ENCODE measurements at regions not wholly inside any gene's neighbourhood (a gene's known extent, or its start where the extent isn't known, plus 50 kb on each side); places are given as distances from the start of the nearest gene placed in this dataset.
A peak's percentile ranks its signal among the peaks of the same experiment; 100 is the strongest.
"Not testable (repeated sequence)": the region's sequence is repeated elsewhere in the genome, so short reads cannot be mapped to it uniquely, and the experiment has no call there.

GRCh38 chr1:196152086-196152485 is 456.2 kb downstream of the KCNT2 start:
- DNase-seq (no peak), ATAC-seq (ENCODE audit: insufficient read depth, low read depth) (no peak)
- no peaks in the 10 kb centered on the region for H3K79me2 ChIP-seq (ENCODE audit: insufficient read depth, low read length)
- no peak overlapping the region for H3K4me3 ChIP-seq (ENCODE audit: low read depth in 1 of 2, low read length in 2 of 2)
- H3K36me3 ChIP-seq (ENCODE audit: insufficient read depth, low read length): no peaks in the 10 kb centered on the region
- no peak overlapping the region for H3K4me2 ChIP-seq (ENCODE audit: insufficient read depth, low read length)
- no peaks in the 10 kb centered on the region for H3K9me3 ChIP-seq (ENCODE audit: insufficient read depth, low read length, severe bottlenecking)
- H3K27me3 ChIP-seq (ENCODE audit: insufficient read depth, low read length, poor library complexity): no peaks in the 10 kb centered on the region
- no peaks in the 10 kb centered on the region for H3K4me1 ChIP-seq (ENCODE audit: insufficient read depth, low read length)
- H4K20me1 ChIP-seq (ENCODE audit: insufficient read depth, low read length): no peaks in the 10 kb centered on the region
- no peak overlapping the region for H2AFZ ChIP-seq (ENCODE audit: low read depth, low read length)
- no peak overlapping the region for H3K9ac ChIP-seq (ENCODE audit: low read depth, low read length)
- TF ChIP-seq CTCF (IDR thresholded peaks at IDR 0.05; ENCODE audit: borderline replicate concordance, extremely low read depth, low read length, poor library complexity, severe bottlenecking): no peak
- TF ChIP-seq EZH2 (IDR thresholded peaks at IDR 0.05; ENCODE audit: borderline replicate concordance, low read depth, low read length, severe bottlenecking): no peak
- H3K27ac ChIP-seq (ENCODE audit: low read length): no peak overlapping the region

DNA sequence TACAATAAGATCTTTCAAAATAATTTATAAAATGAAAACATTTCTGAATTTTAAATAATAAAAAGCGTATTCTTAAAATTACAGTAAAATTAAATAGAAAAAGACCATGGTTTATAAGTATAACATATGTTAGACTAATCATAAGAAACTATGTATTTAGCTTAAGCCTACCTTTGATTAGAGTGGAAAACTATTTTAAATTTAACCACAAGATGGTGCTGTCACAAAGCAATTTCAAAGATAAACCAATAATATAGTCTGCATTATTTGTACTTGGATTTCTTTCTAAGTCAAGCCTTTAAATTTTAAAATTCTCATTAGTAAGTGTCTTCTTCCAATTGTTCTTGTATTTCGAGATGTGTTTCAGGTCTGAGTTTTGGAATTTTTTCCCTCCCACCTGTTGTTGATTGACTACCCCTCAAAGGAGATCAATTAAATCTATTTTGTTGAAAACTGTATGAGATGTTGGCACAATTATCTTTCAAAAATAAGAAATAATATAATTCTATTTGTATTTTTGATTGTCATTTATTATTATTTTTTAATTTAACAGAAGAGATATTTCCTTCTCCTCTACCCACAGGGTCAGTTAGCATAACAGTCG is 459.8 kb downstream of the KCNT2 start:
- peak; percentile 71; the same call in 2 of the 3 replicates for ATAC-seq (ENCODE audit: insufficient read depth, low read depth)
- H3K79me2 ChIP-seq (ENCODE audit: insufficient read depth, low read length): no peaks in the 10 kb centered on the region
- H2AFZ ChIP-seq (ENCODE audit: low read depth, low read length): no peak overlapping the region
- no peaks in the 10 kb centered on the region for H3K4me1 ChIP-seq (ENCODE audit: insufficient read depth, low read length)
- TF ChIP-seq EZH2 (IDR thresholded peaks at IDR 0.05; ENCODE audit: borderline replicate concordance, low read depth, low read length, severe bottlenecking) (no peak), CTCF (IDR thresholded peaks at IDR 0.05; ENCODE audit: borderline replicate concordance, extremely low read depth, low read length, poor library complexity, severe bottlenecking) (peak; percentile 69)
- no peak overlapping the region for H3K9ac ChIP-seq (ENCODE audit: low read depth, low read length)
- no peak for DNase-seq
- no peaks in the 10 kb centered on the region for H3K36me3 ChIP-seq (ENCODE audit: insufficient read depth, low read length)
- H3K4me2 ChIP-seq (ENCODE audit: insufficient read depth, low read length): no peak overlapping the region
- no peaks in the 10 kb centered on the region for H4K20me1 ChIP-seq (ENCODE audit: insufficient read depth, low read length)
- no peaks in the 10 kb centered on the region for H3K27me3 ChIP-seq (ENCODE audit: insufficient read depth, low read length, poor library complexity)
- no peaks in the 10 kb centered on the region for H3K9me3 ChIP-seq (ENCODE audit: insufficient read depth, low read length, severe bottlenecking)
- no peak overlapping the region for H3K4me3 ChIP-seq (ENCODE audit: low read depth in 1 of 2, low read length in 2 of 2)
- no peak overlapping the region for H3K27ac ChIP-seq (ENCODE audit: low read length)

DNA sequence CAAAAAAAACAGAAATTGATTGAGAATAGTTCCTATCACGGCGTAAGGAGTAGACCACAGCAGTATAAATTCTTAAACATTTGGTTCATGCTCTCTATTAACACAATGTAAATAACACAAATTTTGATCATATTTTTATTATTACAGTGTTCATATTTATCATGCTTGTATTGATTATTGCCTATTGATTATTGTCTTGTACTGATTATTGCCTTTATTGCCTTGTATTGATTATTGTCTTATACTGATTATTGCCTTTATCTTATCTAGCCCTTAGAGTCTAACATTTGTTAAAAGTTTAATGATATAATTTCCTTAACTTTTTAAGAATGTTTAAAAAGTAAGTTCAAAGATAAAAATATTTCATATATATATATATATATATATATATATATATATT is 460.7 kb downstream of the KCNT2 start:
- Histone ChIP-seq H3K79me2 (ENCODE audit: insufficient read depth, low read length) (no peaks in the 10 kb centered on the region), H3K9ac (ENCODE audit: low read depth, low read length) (no peak overlapping the region), H3K36me3 (ENCODE audit: insufficient read depth, low read length) (no peaks in the 10 kb centered on the region), H4K20me1 (ENCODE audit: insufficient read depth, low read length) (no peaks in the 10 kb centered on the region), H3K27me3 (ENCODE audit: insufficient read depth, low read length, poor library complexity) (no peaks in the 10 kb centered on the region), H3K4me3 (ENCODE audit: low read depth in 1 of 2, low read length in 2 of 2) (no peak overlapping the region), H3K4me2 (ENCODE audit: insufficient read depth, low read length) (no peak overlapping the region), H3K4me1 (ENCODE audit: insufficient read depth, low read length) (no peaks in the 10 kb centered on the region), H3K27ac (ENCODE audit: low read length) (no peak overlapping the region), H3K9me3 (ENCODE audit: insufficient read depth, low read length, severe bottlenecking) (no peaks in the 10 kb centered on the region), H2AFZ (ENCODE audit: low read depth, low read length) (no peak overlapping the region)
- ATAC-seq (ENCODE audit: insufficient read depth, low read depth): no peak
- no peak for TF ChIP-seq CTCF (IDR thresholded peaks at IDR 0.05; ENCODE audit: borderline replicate concordance, extremely low read depth, low read length, poor library complexity, severe bottlenecking)
- no peak for TF ChIP-seq EZH2 (IDR thresholded peaks at IDR 0.05; ENCODE audit: borderline replicate concordance, low read depth, low read length, severe bottlenecking)
- DNase-seq: no peak

DNA sequence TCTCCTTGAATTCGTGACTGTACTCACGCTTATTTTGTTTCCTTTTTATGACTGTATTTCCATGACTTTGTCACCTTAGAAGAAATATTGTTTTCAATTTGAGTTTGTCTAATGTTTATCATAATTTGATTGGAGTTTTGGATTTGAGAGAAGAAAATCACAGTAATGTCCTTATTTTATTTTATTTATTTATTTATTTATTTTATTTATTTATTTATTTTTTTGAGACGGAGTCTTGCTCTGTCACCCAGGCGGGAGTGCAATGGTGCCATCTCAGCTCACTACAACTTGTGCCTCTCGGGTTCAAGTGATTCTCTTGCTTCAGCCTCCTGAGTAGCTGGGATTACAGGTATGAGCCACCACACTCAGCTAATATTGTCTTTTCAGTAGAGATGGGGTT is 463.1 kb downstream of the KCNT2 start:
- DNase-seq; H3K9ac ChIP-seq (ENCODE audit: low read depth, low read length); H4K20me1 ChIP-seq (ENCODE audit: insufficient read depth, low read length); H3K36me3 ChIP-seq (ENCODE audit: insufficient read depth, low read length); H3K27me3 ChIP-seq (ENCODE audit: insufficient read depth, low read length, poor library complexity); H3K4me2 ChIP-seq (ENCODE audit: insufficient read depth, low read length); H3K4me1 ChIP-seq (ENCODE audit: insufficient read depth, low read length); H3K79me2 ChIP-seq (ENCODE audit: insufficient read depth, low read length); H3K27ac ChIP-seq (ENCODE audit: low read length); H2AFZ ChIP-seq (ENCODE audit: low read depth, low read length); H3K9me3 ChIP-seq (ENCODE audit: insufficient read depth, low read length, severe bottlenecking); ATAC-seq (ENCODE audit: insufficient read depth, low read depth); H3K4me3 ChIP-seq (ENCODE audit: low read depth in 1 of 2, low read length in 2 of 2): not testable (repeated sequence)
